Astrocyte of the spinal cord (primary cell): ENCODE measurements at regions not wholly inside any gene's neighbourhood (a gene's known extent, or its start where the extent isn't known, plus 50 kb on each side); places are given as distances from the start of the nearest gene placed in this dataset.
A peak's percentile ranks its signal among the peaks of the same experiment; 100 is the strongest.

ENCODE experiments used
- DNase-seq: peaks from one replicate; pipeline ENCODE4 v3.0.0; 2011; ENCODE audit warnings: low read depth, low spot score
- H3K4me3 ChIP-seq: 2 replicates; pipeline ENCODE4 v1.5.1; 2011; ENCODE audit warnings: low read depth, mild to moderate bottlenecking, low read length, moderate library complexity
- in situ Hi-C: cut with HindIII; loops from 2 replicates; pipeline ENCODE4 v1.10.0; 2017; ENCODE audit warnings: low sequenced_read_pairs
- TF ChIP-seq, protein P1 (sequence below): IDR thresholded peaks from 2 replicates; pipeline ENCODE4 v1.5.1; 2012; ENCODE audit warnings: low read depth, mild to moderate bottlenecking, low read length, inconsistent platforms

DNA sequence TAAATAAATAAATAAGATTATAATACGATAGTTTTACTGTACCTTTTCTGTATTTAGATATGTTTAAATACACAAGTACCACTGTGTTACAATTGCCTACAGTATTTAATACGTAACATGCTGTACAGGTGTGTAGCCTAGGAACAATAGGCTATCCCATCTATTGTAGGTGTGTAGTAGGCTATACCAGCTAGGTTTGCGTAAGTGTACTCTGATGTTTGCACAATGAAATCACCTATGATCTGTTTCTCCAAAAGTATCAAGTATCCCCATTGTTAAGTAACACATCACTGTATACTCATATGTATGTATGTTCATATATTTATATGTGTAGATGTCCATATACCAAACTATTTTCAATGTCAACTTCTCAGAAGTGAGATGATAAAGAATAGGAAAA, 118.2 kb upstream of the RND3 start:
- DNase-seq, result no peak
- TF ChIP-seq, protein P1, sequence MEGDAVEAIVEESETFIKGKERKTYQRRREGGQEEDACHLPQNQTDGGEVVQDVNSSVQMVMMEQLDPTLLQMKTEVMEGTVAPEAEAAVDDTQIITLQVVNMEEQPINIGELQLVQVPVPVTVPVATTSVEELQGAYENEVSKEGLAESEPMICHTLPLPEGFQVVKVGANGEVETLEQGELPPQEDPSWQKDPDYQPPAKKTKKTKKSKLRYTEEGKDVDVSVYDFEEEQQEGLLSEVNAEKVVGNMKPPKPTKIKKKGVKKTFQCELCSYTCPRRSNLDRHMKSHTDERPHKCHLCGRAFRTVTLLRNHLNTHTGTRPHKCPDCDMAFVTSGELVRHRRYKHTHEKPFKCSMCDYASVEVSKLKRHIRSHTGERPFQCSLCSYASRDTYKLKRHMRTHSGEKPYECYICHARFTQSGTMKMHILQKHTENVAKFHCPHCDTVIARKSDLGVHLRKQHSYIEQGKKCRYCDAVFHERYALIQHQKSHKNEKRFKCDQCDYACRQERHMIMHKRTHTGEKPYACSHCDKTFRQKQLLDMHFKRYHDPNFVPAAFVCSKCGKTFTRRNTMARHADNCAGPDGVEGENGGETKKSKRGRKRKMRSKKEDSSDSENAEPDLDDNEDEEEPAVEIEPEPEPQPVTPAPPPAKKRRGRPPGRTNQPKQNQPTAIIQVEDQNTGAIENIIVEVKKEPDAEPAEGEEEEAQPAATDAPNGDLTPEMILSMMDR, result no peak
- in situ Hi-C loops, result no loop called here
- H3K4me3 ChIP-seq, result no peak overlapping the region

DNA sequence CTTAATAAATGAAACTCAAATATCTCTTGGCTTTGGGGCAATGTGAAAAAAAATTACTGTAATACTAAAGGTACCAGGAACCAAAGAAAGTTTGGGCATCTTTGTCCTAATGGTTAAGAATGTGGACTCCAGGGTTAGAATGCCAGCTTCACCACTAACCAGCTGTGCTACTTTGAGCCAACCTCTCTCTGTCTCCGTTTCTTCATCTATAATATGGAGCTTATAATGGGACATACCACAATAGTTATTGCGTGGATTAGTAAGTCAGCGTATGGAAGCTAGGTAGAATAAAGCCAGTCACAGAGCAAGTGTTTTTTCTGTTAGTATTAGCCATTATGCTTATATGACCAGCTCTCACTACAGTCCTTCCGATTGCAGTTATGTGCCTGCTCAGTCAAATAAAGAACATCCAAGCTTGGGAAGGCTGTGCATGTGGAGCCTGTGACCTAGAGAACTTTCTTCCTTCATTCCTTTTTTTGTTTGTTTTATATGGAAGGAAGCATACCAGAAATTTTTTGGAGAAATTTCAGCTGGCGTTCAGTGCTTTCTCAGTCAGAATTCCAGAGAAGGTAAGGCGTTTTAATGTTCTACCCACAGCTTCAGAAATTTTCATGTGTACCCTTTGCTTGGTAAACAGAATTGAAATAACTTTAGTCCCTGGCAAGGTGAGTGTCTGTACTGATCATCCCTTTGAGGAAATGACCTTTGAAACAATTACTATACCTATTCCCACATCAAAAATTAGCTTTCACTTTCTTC, 114.0 kb upstream of the RND3 start:
- H3K4me3 ChIP-seq, result no peak overlapping the region
- in situ Hi-C loops, result no loop called here
- TF ChIP-seq, protein P1, result no peak
- peak; percentile 56 for DNase-seq

- H3K4me3 ChIP-seq, result no peak overlapping the region
- no peak for DNase-seq
- TF ChIP-seq, protein P1, result no peak
- in situ Hi-C loops, result no loop called here
Observed at GRCh38 chr2:150599889-150600288, 112.4 kb upstream of the RND3 start.

- H3K4me3 ChIP-seq, result no peak overlapping the region
- peak; percentile 16 for DNase-seq
- in situ Hi-C loops, result no loop called here
- TF ChIP-seq, protein P1, result no peak
Observed at GRCh38 chr2:150598383-150598782, 110.9 kb upstream of the RND3 start.

GRCh38 chr2:150595803-150596470, 108.5 kb upstream of the RND3 start:
- TF ChIP-seq, protein P1, result no peak
- in situ Hi-C loops, result no loop called here
- peak; percentile 27 for DNase-seq
- no peak overlapping the region for H3K4me3 ChIP-seq

- TF ChIP-seq, protein P1, result no peak
- H3K4me3 ChIP-seq, result no peak overlapping the region
- in situ Hi-C loops, result no loop called here
- DNase-seq, result no peak
Observed at GRCh38 chr2:150594299-150594698, 106.8 kb upstream of the RND3 start.
